Keratinocyte (primary cell): ENCODE measurements at regions not wholly inside any gene's neighbourhood (a gene's known extent, or its start where the extent isn't known, plus 50 kb on each side); places are given as distances from the start of the nearest gene placed in this dataset.

Experiments used
- DNase-seq: peaks from one replicate; pipeline ENCODE4 v3.0.0-alpha.2; 2011; ENCODE audit warnings: low read depth, missing footprints, low spot score
- FAIRE-seq: peaks from 2 replicates; lab custom pipeline; 2011; peaks lifted over from hg19 to GRCh38; lab: Jason Lieb, UNC
- H2AFZ ChIP-seq: 2 replicates; pipeline ENCODE4 v1.6.0; 2012; ENCODE audit warnings: low read length, control low read depth, inconsistent platforms; ENCODE audit not compliant: control insufficient read depth
- H3K27ac ChIP-seq: 2 replicates; pipeline ENCODE4 v1.5.1; 2011; ENCODE audit warnings: low read length; ENCODE audit not compliant: control insufficient read depth, insufficient read depth
- H3K27me3 ChIP-seq: 3 replicates; pipeline ENCODE4 v1.6.0; 2011; ENCODE audit warnings: low read length; ENCODE audit not compliant: control insufficient read depth, insufficient read depth; ENCODE audit errors: extremely low read depth
- H3K36me3 ChIP-seq, 2 experiments: 2 replicates in 1 of 2; 3 replicates in 1 of 2; pipeline ENCODE4 v1.5.1; 2011; ENCODE audit warnings: low read length in 2 of 2, mild to moderate bottlenecking in 1 of 2; ENCODE audit not compliant: control insufficient read depth in 2 of 2, insufficient read depth in 2 of 2; ENCODE audit errors: extremely low read depth in 1 of 2
- H3K4me1 ChIP-seq: 3 replicates; pipeline ENCODE4 v1.5.1; 2011; ENCODE audit warnings: low read length; ENCODE audit not compliant: control insufficient read depth, insufficient read depth; ENCODE audit errors: extremely low read depth
- H3K4me2 ChIP-seq: 3 replicates; pipeline ENCODE4 v1.6.0; 2011; ENCODE audit warnings: low read depth, low read length; ENCODE audit not compliant: control insufficient read depth, insufficient read depth; ENCODE audit errors: extremely low read depth
- H3K4me3 ChIP-seq, 3 experiments: fragments of 200-600 bp in 1 of 3; sonication (generic) in 1 of 3; 2 replicates in 2 of 3; 3 replicates in 1 of 3; pipeline ENCODE4 v1.5.1; 2011 to 2016; ENCODE audit warnings: low read length in 3 of 3, mild to moderate bottlenecking in 3 of 3, control low read depth in 2 of 3, inconsistent platforms in 1 of 3, low read depth in 1 of 3, mixed read lengths in 1 of 3, mixed run types in 1 of 3, moderate library complexity in 1 of 3; ENCODE audit not compliant: control insufficient read depth in 2 of 3, insufficient read depth in 2 of 3; ENCODE audit errors: extremely low read depth in 1 of 3
- H3K79me2 ChIP-seq: 2 replicates; pipeline ENCODE4 v1.6.0; 2012; ENCODE audit warnings: low read length; ENCODE audit not compliant: control insufficient read depth, insufficient read depth
- H3K9ac ChIP-seq: 3 replicates; pipeline ENCODE4 v1.6.0; 2011; ENCODE audit warnings: low read length; ENCODE audit not compliant: control insufficient read depth, insufficient read depth; ENCODE audit errors: extremely low read depth
- H3K9me1 ChIP-seq: 3 replicates; pipeline ENCODE4 v1.6.0; 2011; ENCODE audit warnings: low read length; ENCODE audit not compliant: control insufficient read depth, insufficient read depth; ENCODE audit errors: extremely low read depth
- H3K9me3 ChIP-seq: 2 replicates; pipeline ENCODE4 v1.5.1; 2012; ENCODE audit warnings: low read depth, low read length; ENCODE audit not compliant: control insufficient read depth
- H4K20me1 ChIP-seq: 3 replicates; pipeline ENCODE4 v1.6.0; 2011; ENCODE audit warnings: low read length; ENCODE audit not compliant: control insufficient read depth, insufficient read depth; ENCODE audit errors: extremely low read depth
- EZH2 ChIP-seq: IDR thresholded peaks from one replicate; pipeline ENCODE4 v1.6.1; 2012; ENCODE audit warnings: inconsistent platforms, mild to moderate bottlenecking, low read length, moderate library complexity
- dilution Hi-C: fragments of 300-500 bp; cut with MboI; formaldehyde crosslinking; loops from one replicate; pipeline ENCODE4 v1.7.0; 2020; ENCODE audit warnings: low sequenced_read_pairs; ENCODE audit not compliant: extremely low pct_ligation_motif_present
- TF ChIP-seq, protein P1 (sequence below), 3 experiments: IDR thresholded peaks in 1 of 3; conservative IDR thresholded peaks in 1 of 3; optimal IDR thresholded peaks in 1 of 3; 2 replicates in 2 of 3; 3 replicates in 1 of 3; pipeline versions ENCODE3 to v1.5.1; 2011; ENCODE audit warnings: low read length in 3 of 3, mild to moderate bottlenecking in 3 of 3, moderate library complexity in 2 of 3, control low read depth in 1 of 3, inconsistent platforms in 1 of 3; ENCODE audit not compliant: insufficient read depth in 2 of 3; ENCODE audit errors: extremely low read depth in 1 of 3

GRCh38 chr12:25384893-25385248 lies 134.1 kb upstream of the KRAS start:
- peak overlapping the region; percentile 98 for H3K27ac ChIP-seq
- H3K9ac ChIP-seq = peak overlapping the region; percentile 98
- dilution Hi-C loops = no loop called here
- no peaks in the 10 kb centered on the region for H3K36me3 ChIP-seq
- H3K4me2 ChIP-seq = peak overlapping the region; percentile 99
- H3K79me2 ChIP-seq = no peaks in the 10 kb centered on the region
- H2AFZ ChIP-seq = no peak overlapping the region
- DNase-seq = no peak
- FAIRE-seq = peak; percentile 46
- TF ChIP-seq EZH2 = no peak
- TF ChIP-seq, protein P1, sequence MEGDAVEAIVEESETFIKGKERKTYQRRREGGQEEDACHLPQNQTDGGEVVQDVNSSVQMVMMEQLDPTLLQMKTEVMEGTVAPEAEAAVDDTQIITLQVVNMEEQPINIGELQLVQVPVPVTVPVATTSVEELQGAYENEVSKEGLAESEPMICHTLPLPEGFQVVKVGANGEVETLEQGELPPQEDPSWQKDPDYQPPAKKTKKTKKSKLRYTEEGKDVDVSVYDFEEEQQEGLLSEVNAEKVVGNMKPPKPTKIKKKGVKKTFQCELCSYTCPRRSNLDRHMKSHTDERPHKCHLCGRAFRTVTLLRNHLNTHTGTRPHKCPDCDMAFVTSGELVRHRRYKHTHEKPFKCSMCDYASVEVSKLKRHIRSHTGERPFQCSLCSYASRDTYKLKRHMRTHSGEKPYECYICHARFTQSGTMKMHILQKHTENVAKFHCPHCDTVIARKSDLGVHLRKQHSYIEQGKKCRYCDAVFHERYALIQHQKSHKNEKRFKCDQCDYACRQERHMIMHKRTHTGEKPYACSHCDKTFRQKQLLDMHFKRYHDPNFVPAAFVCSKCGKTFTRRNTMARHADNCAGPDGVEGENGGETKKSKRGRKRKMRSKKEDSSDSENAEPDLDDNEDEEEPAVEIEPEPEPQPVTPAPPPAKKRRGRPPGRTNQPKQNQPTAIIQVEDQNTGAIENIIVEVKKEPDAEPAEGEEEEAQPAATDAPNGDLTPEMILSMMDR (optimal IDR thresholded peaks at IDR 0.05 in 1 of 3, IDR thresholded peaks at IDR 0.05 in 1 of 3, conservative IDR thresholded peaks at IDR 0.05 in 1 of 3; ENCODE audit: extremely low read depth in 1 of 3, insufficient read depth in 2 of 3, low read length in 3 of 3) = no peak
- H4K20me1 ChIP-seq = no peaks in the 10 kb centered on the region
- H3K9me1 ChIP-seq = no peaks in the 10 kb centered on the region
- no peaks in the 10 kb centered on the region for H3K27me3 ChIP-seq
- peaks cover 5% of the 10 kb centered on the region for H3K4me1 ChIP-seq
- no peaks in the 10 kb centered on the region for H3K9me3 ChIP-seq
- H3K4me3 ChIP-seq = peak overlapping the region; percentile 75 to 95 (median 93)

GRCh38 chr12:25384038-25384892 lies 133.5 kb upstream of the KRAS start:
- H3K4me1 ChIP-seq = peaks cover 5% of the 10 kb centered on the region
- no peaks in the 10 kb centered on the region for H4K20me1 ChIP-seq
- dilution Hi-C loops = no loop called here
- H3K27me3 ChIP-seq = no peaks in the 10 kb centered on the region
- peak overlapping the region in 1 of 3 experiments; percentile 93 for H3K4me3 ChIP-seq
- peak overlapping the region; percentile 99 for H3K4me2 ChIP-seq
- H3K9me3 ChIP-seq = no peaks in the 10 kb centered on the region
- no peak for FAIRE-seq
- H3K9me1 ChIP-seq = no peaks in the 10 kb centered on the region
- no peak for DNase-seq
- no peaks in the 10 kb centered on the region for H3K36me3 ChIP-seq
- TF ChIP-seq, protein P1 (optimal IDR thresholded peaks at IDR 0.05 in 1 of 3, IDR thresholded peaks at IDR 0.05 in 1 of 3, conservative IDR thresholded peaks at IDR 0.05 in 1 of 3; ENCODE audit: extremely low read depth in 1 of 3, insufficient read depth in 2 of 3, low read length in 3 of 3) = no peak
- TF ChIP-seq EZH2 = no peak
- H3K79me2 ChIP-seq = no peaks in the 10 kb centered on the region
- H3K9ac ChIP-seq = no peak overlapping the region
- no peak overlapping the region for H2AFZ ChIP-seq
- no peak overlapping the region for H3K27ac ChIP-seq
